Testis (tissue), 2 donors: ENCODE measurements at regions not wholly inside any gene's neighbourhood (a gene's known extent, or its start where the extent isn't known, plus 50 kb on each side); places are given as distances from the start of the nearest gene placed in this dataset.

ENCODE experiments used
- DNase-seq: peaks from one replicate; pipeline ENCODE4 v3.0.0-alpha.2; 2019
- H3K27ac ChIP-seq, 2 donors: fragments of 200-600 bp; sonication (generic); one replicate each; pipeline ENCODE4 v1.5.1; 2019
- H3K27me3 ChIP-seq: fragments of 200-600 bp; sonication (generic); one replicate; pipeline ENCODE4 v1.5.1; 2019
- H3K36me3 ChIP-seq: fragments of 200-600 bp; sonication (generic); one replicate; pipeline ENCODE4 v1.5.1; 2017; ENCODE audit warnings: low read depth; ENCODE audit errors: missing control alignments
- H3K4me1 ChIP-seq: fragments of 200-600 bp; sonication (generic); one replicate; pipeline ENCODE4 v1.5.1; 2019
- H3K4me3 ChIP-seq, 2 donors: fragments of 200-600 bp; sonication (generic); one replicate each; pipeline ENCODE4 v1.5.1; 2017 to 2019
- H3K9me3 ChIP-seq: fragments of 200-600 bp; sonication (generic); one replicate; pipeline ENCODE4 v1.5.1; 2017
- CTCF ChIP-seq, 3 experiments: fragments of 450-650 bp in 2 of 3; fragments of 200-600 bp in 1 of 3; sonication (generic) in 1 of 3; IDR thresholded peaks; one replicate each; pipeline ENCODE4 v1.5.1; 2016 to 2019; ENCODE audit warnings: antibody characterized with exemption in 3 of 3, mild to moderate bottlenecking in 2 of 3, moderate library complexity in 1 of 3
- POLR2A ChIP-seq: fragments of 450-650 bp; IDR thresholded peaks from one replicate; pipeline ENCODE4 v1.6.1; 2017; ENCODE audit warnings: antibody characterized with exemption, mild to moderate bottlenecking, moderate library complexity
- WGBS, 2 donors: methylation state at CpG; one replicate each; pipeline ENCODE4 v1.1.5; 2018; 5-methylcytosine and 5-hydroxymethylcytosine counted together
- intact Hi-C: fragments of 100-400 bp; cut with DNase I; formaldehyde crosslinking; loops from one replicate; pipeline ENCODE4 v1.15.1; 2023; ENCODE audit warnings: low total_unique reads

- no peak for TF ChIP-seq CTCF (IDR thresholded peaks at IDR 0.05)
- no peak for TF ChIP-seq POLR2A
- H3K9me3 ChIP-seq, result no peaks in the 10 kb centered on the region
- DNase-seq, result no peak
- 95% methylated on average over 5 of the region's 5 CpGs for WGBS, 2 donors
- no peaks in the 10 kb centered on the region for H3K27me3 ChIP-seq
- no peaks in the 10 kb centered on the region for H3K4me1 ChIP-seq
- H3K36me3 ChIP-seq, result no peaks in the 10 kb centered on the region
- intact Hi-C loops, result no loop called here
- H3K27ac ChIP-seq, result no peak overlapping the region
- no peak overlapping the region for H3K4me3 ChIP-seq
Measured at GRCh38 chr2:136359121-136359965, 241.4 kb upstream of the CXCR4 start.

GRCh38 chr2:136358576-136358975 is 240.6 kb upstream of the CXCR4 start:
- Histone ChIP-seq H3K27ac (no peak overlapping the region), H3K36me3 (no peaks in the 10 kb centered on the region), H3K4me1 (no peaks in the 10 kb centered on the region), H3K4me3 (no peak overlapping the region), H3K27me3 (no peaks in the 10 kb centered on the region), H3K9me3 (no peaks in the 10 kb centered on the region)
- 70 to 94% methylated on average over 2 of the region's 2 CpGs for WGBS, 2 donors
- DNase-seq, result no peak
- intact Hi-C loops, result no loop called here
- TF ChIP-seq POLR2A (no peak), CTCF (IDR thresholded peaks at IDR 0.05) (no peak)

- intact Hi-C loops, result no loop called here
- no peaks in the 10 kb centered on the region for H3K27me3 ChIP-seq
- no peak for DNase-seq
- H3K4me1 ChIP-seq, result no peaks in the 10 kb centered on the region
- no peak overlapping the region for H3K4me3 ChIP-seq
- 78 to 79% methylated on average over 1 of the region's 1 CpG for WGBS, 2 donors
- H3K36me3 ChIP-seq, result no peaks in the 10 kb centered on the region
- no peak overlapping the region for H3K27ac ChIP-seq
- no peak for TF ChIP-seq POLR2A
- TF ChIP-seq CTCF (IDR thresholded peaks at IDR 0.05), result no peak
- H3K9me3 ChIP-seq, result no peaks in the 10 kb centered on the region
Measured at GRCh38 chr2:136357007-136357380, 239.0 kb upstream of the CXCR4 start.

GRCh38 chr2:136356125-136357006 is 238.4 kb upstream of the CXCR4 start:
- no peak for TF ChIP-seq POLR2A
- TF ChIP-seq CTCF (IDR thresholded peaks at IDR 0.05), result no peak
- no peak for DNase-seq
- intact Hi-C loops, result no loop called here
- H3K4me1 ChIP-seq, result no peaks in the 10 kb centered on the region
- H3K9me3 ChIP-seq, result no peaks in the 10 kb centered on the region
- 78 to 84% methylated on average over 10 of the region's 10 CpGs for WGBS, 2 donors
- no peaks in the 10 kb centered on the region for H3K27me3 ChIP-seq
- H3K4me3 ChIP-seq, result no peak overlapping the region
- H3K27ac ChIP-seq, result no peak overlapping the region
- H3K36me3 ChIP-seq, result no peaks in the 10 kb centered on the region
